ENCODE measurements at regions not wholly inside any gene's neighbourhood (a gene's known extent, or its start where the extent isn't known, plus 50 kb on each side); places are given as distances from the start of the nearest gene placed in this dataset.

DNA sequence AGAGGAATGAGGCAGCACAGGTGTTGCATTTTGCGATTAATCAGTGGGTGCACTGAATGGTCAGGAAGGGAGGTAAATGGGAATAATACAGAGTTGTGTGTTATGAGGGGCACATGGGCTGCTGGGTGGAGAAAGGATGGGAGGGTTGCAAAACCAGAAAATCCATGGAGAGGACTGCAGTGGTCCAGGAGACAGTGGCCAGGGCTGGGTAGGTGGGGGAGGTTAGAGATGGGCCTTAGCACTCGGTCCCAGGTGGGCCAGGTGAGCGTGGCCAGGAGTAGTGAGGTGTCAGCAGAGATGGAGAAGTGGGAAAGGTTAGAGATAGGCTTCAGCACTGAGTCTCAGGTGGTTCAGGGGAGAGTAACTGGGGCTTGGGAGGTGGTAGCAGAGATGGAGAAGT lies 399.1 kb upstream of the LARGE1 start:
- TF ChIP-seq RAD21 (IDR thresholded peaks at IDR 0.05; ENCODE audit: low read depth) (no peak), POLR2AphosphoS5 (IDR thresholded peaks at IDR 0.05; ENCODE audit: low read depth, low read length) (no peak), EZH2phosphoT487 (IDR thresholded peaks at IDR 0.05; ENCODE audit: borderline replicate concordance) (no peak), FOSL1 (IDR thresholded peaks at IDR 0.05; ENCODE audit: low read depth) (no peak), POLR2A (IDR thresholded peaks at IDR 0.05; ENCODE audit: borderline replicate concordance, extremely low read depth, insufficient read depth, insufficient read length) (no peak)
- TF ChIP-seq, protein P1, sequence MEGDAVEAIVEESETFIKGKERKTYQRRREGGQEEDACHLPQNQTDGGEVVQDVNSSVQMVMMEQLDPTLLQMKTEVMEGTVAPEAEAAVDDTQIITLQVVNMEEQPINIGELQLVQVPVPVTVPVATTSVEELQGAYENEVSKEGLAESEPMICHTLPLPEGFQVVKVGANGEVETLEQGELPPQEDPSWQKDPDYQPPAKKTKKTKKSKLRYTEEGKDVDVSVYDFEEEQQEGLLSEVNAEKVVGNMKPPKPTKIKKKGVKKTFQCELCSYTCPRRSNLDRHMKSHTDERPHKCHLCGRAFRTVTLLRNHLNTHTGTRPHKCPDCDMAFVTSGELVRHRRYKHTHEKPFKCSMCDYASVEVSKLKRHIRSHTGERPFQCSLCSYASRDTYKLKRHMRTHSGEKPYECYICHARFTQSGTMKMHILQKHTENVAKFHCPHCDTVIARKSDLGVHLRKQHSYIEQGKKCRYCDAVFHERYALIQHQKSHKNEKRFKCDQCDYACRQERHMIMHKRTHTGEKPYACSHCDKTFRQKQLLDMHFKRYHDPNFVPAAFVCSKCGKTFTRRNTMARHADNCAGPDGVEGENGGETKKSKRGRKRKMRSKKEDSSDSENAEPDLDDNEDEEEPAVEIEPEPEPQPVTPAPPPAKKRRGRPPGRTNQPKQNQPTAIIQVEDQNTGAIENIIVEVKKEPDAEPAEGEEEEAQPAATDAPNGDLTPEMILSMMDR (IDR thresholded peaks at IDR 0.05 in 2 of 3, conservative IDR thresholded peaks at IDR 0.05 in 1 of 3; ENCODE audit: borderline replicate concordance in 1 of 3, insufficient read depth in 1 of 3, low read depth in 2 of 3, low read length in 2 of 3) = no peak
